ENCODE measurements at regions not wholly inside any gene's neighbourhood (a gene's known extent, or its start where the extent isn't known, plus 50 kb on each side); places are given as distances from the start of the nearest gene placed in this dataset.

DNA sequence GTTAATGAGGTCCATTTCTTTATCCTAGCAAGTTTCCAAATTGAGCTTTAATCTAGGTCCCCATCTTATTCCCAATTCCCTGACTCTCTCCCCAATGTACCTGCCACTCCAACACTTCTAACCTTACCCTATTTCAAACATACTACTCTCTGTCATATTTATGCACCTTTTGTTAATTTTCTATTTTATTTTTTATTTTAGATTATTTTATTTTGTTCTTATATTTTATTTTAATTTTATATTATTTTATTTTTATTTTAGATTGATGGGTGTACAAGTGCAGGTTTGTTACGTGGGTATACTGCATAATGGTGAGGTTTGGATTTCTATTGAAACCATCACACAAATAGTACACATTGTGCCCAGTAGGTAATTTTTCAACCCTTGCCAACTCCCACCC is 333.9 kb upstream of the ERCC4 start:
- TF ChIP-seq, protein P1, sequence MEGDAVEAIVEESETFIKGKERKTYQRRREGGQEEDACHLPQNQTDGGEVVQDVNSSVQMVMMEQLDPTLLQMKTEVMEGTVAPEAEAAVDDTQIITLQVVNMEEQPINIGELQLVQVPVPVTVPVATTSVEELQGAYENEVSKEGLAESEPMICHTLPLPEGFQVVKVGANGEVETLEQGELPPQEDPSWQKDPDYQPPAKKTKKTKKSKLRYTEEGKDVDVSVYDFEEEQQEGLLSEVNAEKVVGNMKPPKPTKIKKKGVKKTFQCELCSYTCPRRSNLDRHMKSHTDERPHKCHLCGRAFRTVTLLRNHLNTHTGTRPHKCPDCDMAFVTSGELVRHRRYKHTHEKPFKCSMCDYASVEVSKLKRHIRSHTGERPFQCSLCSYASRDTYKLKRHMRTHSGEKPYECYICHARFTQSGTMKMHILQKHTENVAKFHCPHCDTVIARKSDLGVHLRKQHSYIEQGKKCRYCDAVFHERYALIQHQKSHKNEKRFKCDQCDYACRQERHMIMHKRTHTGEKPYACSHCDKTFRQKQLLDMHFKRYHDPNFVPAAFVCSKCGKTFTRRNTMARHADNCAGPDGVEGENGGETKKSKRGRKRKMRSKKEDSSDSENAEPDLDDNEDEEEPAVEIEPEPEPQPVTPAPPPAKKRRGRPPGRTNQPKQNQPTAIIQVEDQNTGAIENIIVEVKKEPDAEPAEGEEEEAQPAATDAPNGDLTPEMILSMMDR (IDR thresholded peaks at IDR 0.05 in 2 of 3, conservative IDR thresholded peaks at IDR 0.05 in 1 of 3; ENCODE audit: control insufficient read depth in 2 of 3, extremely low read depth in 1 of 3, insufficient read depth in 1 of 3, low read depth in 3 of 3, low read length in 3 of 3) = no peak
- TF ChIP-seq ATF3 (IDR thresholded peaks at IDR 0.05; ENCODE audit: borderline replicate concordance, extremely low read depth, low read depth, low read length) (no peak), FOXM1 (IDR thresholded peaks at IDR 0.05; ENCODE audit: low read depth, low read length) (no peak), EZH2 (IDR thresholded peaks at IDR 0.05; ENCODE audit: borderline replicate concordance, control insufficient read depth, low read depth, low read length) (no peak), NFIC (IDR thresholded peaks at IDR 0.05; ENCODE audit: low read depth, low read length) (no peak), YBX1 (IDR thresholded peaks at IDR 0.05) (no peak), ZSCAN29 (IDR thresholded peaks at IDR 0.05) (no peak), RUNX3 (IDR thresholded peaks at IDR 0.05; ENCODE audit: low read length) (no peak), MAX (IDR thresholded peaks at IDR 0.05; ENCODE audit: low read depth, low read length) (no peak), TCF3 (IDR thresholded peaks at IDR 0.05; ENCODE audit: borderline replicate concordance, insufficient read depth, low read depth, low read length) (no peak)
- TF ChIP-seq, protein P2, sequence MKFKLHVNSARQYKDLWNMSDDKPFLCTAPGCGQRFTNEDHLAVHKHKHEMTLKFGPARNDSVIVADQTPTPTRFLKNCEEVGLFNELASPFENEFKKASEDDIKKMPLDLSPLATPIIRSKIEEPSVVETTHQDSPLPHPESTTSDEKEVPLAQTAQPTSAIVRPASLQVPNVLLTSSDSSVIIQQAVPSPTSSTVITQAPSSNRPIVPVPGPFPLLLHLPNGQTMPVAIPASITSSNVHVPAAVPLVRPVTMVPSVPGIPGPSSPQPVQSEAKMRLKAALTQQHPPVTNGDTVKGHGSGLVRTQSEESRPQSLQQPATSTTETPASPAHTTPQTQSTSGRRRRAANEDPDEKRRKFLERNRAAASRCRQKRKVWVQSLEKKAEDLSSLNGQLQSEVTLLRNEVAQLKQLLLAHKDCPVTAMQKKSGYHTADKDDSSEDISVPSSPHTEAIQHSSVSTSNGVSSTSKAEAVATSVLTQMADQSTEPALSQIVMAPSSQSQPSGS (IDR thresholded peaks at IDR 0.05; ENCODE audit: low read length) = no peak
